ENCODE measurements at regions not wholly inside any gene's neighbourhood (a gene's known extent, or its start where the extent isn't known, plus 50 kb on each side); places are given as distances from the start of the nearest gene placed in this dataset.

- TF ChIP-seq POLR2A (IDR thresholded peaks at IDR 0.05): no peak
- TF ChIP-seq CTCF (IDR thresholded peaks at IDR 0.05): no peak
Observed at GRCh38 chr13:104616990-104617389, 1550.8 kb upstream of the SLC10A2 start.

Measured in breast epithelium (tissue), 3 donors.